ENCODE measurements at regions not wholly inside any gene's neighbourhood (a gene's known extent, or its start where the extent isn't known, plus 50 kb on each side); places are given as distances from the start of the nearest gene placed in this dataset.
"Not testable (repeated sequence)": the region's sequence is repeated elsewhere in the genome, so short reads cannot be mapped to it uniquely, and the experiment has no call there.

DNA sequence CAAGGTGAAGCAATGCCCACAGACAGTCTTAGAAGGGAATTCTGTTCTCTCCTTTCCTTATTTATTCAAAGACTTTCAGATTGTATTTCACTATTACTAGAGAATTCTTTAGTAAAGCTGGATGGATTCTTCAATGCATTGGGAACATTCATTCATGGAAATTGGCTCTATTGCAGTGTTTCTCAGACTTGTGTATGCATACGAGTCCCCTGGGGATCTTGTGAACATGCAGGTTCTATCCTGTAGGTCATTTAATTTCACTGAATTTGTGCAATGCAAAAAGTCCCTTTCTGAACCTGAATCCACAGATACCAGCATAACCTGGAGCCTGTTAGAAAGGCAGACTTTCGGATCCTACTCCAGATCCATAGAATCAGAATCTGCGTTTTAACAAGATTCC, 160.9 kb upstream of the AHI1 start:
- no peak for DNase-seq

DNA sequence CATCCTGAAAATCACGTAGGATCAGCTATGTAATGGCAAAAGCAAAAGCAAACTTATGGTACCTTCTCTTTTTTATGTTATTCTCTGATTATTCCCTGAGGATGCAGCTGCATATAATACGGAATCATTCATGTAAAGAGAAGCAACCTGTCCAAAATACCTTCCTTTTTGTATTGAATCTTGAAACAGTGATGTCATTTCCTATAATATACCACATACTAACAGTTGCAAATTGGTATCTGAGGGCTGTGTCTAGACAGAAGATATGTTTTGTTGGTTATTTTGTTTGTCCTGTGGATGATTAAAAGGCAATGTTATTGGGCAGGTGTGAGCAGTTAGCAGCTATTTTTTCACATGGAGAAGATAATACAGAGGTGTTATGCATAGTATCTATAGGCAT, 161.4 kb upstream of the AHI1 start:
- DNase-seq: no peak

- DNase-seq: no peak
These were observed 167.0 kb upstream of the AHI1 start for GRCh38 chr6:135664527-135664926.

DNA sequence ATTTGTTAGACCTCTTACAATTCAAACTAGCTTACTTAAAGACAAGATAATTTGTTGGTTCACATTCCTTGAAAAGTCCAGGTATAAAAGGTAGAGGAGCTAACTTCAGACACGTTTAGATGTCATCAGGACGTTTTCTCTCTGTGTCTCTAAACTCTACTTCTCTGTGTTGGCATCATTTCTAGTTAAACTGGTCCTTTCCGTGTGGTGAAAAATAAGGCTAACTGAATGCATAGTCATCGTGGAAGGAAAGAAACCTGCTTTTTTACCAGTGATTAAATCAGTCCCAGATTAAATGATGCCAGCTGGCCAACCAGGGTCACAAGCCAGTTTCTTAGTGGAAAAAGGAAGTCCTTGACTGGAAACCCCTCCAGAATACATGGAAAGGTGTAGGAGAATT, 168.4 kb upstream of the AHI1 start:
- no peak for DNase-seq

DNA sequence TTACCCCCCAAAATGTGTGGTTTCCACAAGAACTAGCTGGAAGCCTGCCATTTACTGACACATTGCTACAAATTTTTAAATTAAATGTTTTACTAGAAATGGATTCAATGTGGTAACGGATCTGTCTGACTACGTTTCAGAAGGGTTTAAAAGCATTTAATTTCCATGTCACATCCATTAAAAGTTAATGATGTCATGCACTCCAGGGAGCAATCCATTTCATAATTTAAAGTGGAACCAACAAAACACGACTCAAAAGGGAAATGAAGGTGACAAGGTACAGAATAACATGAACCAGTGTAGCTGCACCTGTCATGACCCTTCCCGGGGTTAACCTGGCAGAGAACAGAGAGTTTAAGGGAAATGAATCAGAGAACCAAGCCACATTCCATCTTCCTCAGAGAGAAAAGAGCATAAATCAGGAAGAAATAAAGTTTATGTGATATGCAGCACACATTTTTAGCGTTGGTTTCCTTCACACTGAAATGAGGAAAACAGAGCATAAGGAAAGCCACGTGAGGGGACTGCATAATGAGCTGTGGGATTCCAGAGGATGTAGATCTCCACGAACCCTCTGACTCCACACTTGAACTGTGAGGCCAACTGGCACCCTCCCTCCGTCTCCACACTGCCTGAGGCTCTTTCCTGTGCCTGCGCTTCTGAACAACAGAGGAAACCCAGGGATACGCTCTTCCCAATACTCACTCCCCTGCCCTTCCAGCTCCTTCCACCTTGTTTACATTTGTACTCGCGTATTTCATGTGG, 170.3 kb upstream of the AHI1 start:
- no peak for DNase-seq

GRCh38 chr6:135672256-135672655, 174.7 kb upstream of the AHI1 start:
- no peak for DNase-seq

DNA sequence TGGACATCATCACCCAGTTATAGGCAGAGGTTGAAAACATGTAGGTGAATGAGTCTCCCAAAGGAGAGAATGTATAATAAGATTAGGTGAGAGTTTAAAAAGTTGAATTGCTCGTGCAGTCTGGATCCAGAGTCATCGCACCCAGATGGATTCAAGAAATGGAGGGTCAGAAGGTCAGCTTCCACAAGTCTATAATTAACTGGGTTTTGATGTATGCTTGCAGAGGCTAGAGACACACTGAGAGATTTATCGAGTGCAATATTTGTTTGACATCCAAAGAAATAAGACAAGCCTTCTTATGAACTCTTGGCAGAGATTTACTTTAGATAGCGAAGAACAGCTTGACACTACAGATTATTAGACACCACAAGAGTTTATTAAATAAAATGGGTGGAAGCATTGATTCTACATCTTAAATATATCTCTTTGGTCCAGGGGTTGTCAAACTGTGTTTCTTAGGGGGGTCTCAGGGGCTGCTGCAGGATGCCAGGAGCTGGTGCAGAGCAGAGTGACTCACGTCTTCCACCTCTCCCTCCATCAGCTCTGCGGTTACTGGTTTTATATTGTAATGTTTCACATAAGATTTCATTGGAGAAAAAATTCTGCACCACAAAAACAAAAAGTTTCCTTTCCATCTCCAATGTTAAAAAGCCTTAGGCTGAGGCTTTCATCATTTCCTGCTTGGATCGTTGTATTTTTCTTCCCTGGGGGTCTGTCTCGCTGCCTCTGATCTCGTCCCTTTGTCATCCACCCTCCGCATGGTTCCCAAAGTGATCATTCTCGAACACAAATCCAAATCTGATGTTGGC, 176.2 kb upstream of the AHI1 start:
- DNase-seq: no peak

- DNase-seq: no peak
These were observed 176.5 kb upstream of the PDE7B start for GRCh38 chr6:135675026-135675425.

DNA sequence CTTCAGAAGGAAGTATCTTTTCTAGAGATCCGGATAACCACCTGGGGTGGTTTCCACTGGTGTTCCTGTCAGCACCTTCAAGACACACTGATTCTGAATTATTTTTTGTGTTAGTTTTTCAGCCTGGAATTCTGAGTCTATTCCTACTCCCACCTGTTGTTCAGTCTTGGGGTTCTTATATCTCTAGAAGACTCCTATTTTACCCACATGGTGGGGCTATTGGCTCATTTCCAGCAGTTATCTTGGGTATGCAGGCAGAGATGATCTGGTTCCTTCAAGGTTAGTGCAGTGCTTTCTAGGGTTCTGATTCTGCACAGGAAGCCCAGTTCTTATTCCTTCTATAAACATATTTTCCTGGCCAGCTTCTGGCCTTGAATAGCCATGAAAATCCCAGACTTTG, 175.6 kb upstream of the PDE7B start:
- DNase-seq: peak in 1 of 2 experiments; percentile 34

GRCh38 chr6:135680964-135681913, 170.3 kb upstream of the PDE7B start:
- DNase-seq: no peak

- DNase-seq: no peak
These were observed 164.7 kb upstream of the PDE7B start for GRCh38 chr6:135686784-135687301.

DNA sequence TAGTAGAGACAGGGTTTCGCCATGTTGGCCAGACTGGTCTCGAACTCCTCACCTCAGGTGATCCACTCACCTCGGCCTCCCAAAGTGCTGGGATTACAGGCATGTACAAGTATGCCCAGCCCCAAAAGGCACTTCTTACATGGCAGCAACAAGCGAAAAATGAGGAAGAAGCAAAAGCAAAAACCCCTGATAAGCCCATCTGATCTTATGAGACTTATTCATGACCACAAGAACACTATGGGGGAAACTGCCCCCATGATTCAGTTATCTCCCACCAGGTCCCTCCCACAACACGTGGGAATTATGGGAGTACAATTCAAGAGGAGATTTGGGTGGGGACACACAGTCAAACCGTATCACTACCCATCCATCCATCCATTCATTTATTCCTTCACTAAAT, 163.0 kb upstream of the PDE7B start:
- DNase-seq: not testable (repeated sequence)

GRCh38 chr6:135692426-135692825, 159.1 kb upstream of the PDE7B start:
- DNase-seq: no peak

DNA sequence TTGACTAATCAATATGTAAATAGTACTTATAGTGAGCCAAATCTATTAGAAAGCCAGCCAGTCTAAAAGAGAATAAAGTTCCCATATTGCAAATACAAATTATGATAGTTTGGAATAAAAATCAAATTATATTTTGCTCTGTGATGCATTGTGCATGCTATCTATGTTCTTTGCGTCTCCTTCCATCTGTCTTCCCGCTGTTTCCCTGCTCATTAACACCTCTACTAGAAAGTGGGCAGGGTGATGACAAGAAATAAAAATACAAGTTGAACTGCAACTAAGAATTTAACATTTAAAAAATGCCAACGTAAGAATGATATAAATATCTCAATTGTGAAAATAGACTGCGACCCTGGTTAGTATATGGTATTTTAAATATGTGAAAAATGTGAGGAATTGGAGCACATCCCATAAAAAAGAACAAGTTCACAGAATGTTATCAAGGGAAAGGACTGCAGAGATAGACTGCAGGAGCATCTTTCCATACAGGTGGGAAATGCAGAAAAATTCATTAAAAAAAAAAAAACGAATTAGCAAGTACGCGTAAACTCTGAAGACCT, 157.6 kb upstream of the PDE7B start:
- DNase-seq: no peak

GRCh38 chr6:135699705-135700104, 151.8 kb upstream of the PDE7B start:
- no peak for DNase-seq

DNA sequence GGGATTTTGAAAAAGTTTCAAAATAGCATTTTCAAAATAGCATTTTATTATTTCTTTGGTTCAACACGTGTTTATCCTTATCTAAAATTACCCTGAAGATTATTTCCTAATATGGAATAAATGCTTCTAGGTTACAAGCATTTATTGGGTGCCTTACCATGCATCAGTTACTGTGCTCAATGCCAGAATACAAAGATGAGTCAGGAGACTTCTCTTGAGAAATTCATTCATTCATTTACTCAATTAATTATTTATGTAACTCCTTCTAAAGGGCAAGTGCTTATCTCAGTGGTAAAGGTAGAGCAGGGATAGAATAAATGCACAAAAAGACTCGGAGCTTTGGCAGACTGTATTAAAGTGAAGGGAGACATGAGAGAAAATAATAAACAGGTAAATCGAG, 150.1 kb upstream of the PDE7B start:
- DNase-seq: no peak

DNA sequence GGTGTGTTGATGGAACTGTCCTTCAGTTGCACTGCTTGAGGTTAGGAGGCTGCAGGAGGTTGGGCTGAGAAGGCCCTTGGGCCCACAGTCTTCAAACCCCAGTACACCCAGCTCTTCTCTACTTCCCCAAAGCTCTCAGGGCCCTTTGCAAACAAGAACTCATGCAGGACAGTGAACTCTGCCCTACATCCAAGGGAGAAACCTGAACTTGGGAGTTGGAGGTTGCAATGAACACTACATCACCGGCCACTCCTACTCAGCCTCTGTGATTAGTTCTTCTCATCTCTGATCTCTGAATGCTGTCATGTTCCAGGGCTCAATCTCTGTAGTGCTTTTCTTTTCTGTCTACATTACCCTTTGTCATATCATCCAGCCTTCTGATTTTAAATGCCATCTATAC, 148.5 kb upstream of the PDE7B start:
- no peak for DNase-seq

DNA sequence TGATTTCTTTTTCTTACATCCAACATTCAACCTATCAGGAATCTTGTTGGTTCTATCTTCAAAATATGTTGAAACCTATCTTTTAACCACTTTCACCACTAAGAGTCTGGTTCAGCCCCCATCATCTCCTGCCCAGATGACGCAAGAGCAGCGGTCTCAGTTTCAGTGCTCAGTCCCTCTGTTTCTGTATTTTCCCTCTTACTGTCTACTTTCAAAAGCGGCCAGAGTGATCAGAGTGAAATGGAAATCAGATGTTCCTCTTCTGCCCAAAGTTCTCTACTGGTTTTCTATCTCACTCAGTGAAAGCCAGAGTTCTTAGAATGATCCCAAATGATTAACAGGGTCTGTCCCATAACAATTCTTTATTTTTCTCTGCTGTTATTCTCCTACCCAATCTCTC, 147.9 kb upstream of the PDE7B start:
- peak; percentile 30 to 56 for DNase-seq

DNA sequence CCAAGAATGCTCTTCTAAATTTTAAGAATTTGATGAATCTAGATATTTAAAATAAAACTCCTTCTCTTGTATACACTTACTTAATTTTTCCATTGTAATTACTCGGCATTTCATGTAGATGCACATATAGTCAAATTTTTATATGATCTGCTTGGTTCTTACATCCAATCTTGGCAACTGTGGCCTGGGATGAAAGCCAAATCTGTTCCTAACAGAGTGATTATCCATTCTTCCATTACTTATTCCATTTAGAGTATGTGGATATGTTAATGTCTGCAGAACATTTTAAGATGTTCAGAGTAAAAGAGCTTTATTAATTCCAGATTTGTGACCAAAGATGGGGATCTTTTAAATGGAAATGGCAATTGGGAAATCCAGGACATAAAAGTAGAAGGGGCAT, 144.1 kb upstream of the PDE7B start:
- no peak for DNase-seq

DNA sequence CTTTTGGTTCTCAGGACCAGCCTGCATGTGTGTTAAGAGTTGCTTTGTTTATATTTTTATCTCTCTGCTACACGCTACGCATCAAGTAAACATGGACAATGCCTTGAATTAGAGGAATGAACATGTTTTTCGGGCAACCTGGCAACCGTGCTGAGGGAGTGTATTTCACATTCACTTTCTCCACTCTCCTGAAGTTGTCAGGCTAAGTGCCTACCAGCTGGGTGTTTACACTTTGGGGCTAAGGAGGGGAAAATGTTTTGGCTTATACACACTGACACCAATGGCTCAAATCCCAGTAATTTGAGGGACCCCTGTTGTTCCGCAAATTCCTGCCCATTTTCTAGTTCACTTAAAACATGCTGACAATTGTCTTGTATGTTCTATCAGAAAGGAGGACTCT, 141.5 kb upstream of the PDE7B start:
- DNase-seq: no peak

DNA sequence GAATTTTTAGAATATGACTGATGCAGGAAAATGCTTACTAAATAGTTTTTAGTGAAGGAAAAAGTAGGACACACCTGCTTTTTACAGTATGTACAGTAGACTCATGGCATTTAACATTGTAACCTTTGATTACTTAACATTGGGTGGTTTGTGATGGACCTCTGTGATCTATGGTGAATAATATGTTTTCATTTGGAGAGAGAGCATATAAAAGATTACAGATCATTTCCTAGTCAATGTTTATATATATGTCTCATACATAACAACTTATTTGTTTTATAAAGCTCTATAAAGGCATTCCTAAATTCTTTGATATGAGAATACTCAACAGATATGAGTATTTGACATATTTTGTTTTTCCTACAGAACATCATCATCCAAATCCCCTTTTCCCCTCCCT, 129.3 kb upstream of the PDE7B start:
- DNase-seq: no peak

DNA sequence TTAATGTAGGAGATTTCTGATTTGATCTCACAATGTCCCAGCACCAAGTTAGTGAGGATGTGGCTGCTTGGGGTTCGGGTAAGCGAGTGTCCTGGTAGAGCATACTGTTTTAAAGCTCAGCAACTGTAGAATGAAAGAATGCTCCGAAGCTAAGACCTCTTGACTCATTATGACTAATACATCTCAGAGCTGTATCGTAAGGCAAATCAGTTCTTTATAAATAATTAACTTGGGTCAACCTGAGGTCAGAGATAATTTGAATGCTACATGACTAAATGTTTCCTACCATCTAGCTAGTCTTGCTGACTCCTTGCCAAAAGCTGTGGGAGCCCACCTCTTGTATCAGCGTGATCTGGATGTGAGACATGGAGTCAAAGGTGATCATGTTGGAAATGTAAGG, 128.8 kb upstream of the PDE7B start:
- peak in 1 of 2 experiments; percentile 18 for DNase-seq

DNA sequence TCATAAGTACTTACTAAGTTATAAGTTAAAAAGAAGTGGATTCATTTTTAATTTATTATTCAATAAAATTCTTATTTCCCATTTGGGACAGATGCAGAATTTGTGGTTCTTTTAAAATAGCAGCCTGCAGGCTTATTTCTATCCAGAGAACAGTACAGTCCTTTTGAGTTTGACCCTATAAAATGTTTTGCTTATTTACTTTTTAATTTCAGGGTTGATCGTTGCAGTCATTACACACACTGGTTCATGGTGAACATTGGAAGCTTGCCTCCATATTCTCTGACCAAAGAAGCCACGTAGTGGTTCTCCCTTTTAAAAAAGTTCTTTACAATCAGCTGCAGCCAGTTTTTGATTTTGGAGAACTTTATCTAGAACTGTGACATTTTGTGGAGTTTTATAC, 122.9 kb upstream of the PDE7B start:
- no peak for DNase-seq

Data from activated CD4-positive, alpha-beta T cell treated with anti-CD3 and anti-CD28 coated beads, Interleukin-2, amount 50 U/mL, for 48 hours (primary cell).